RWPE2 (cell line): ENCODE measurements at regions not wholly inside any gene's neighbourhood (a gene's known extent, or its start where the extent isn't known, plus 50 kb on each side); places are given as distances from the start of the nearest gene placed in this dataset.

Experiments used
- ATAC-seq: fragments of 200-7000 bp; cut with Tn5 transposase; 3 replicates; pipeline ENCODE4 v1.9.1; 2021; ENCODE audit warnings: low read depth
- DNase-seq: peaks from one replicate; pipeline ENCODE4 v3.0.0-alpha.2; 2020; ENCODE audit warnings: low spot score
- H3K27ac ChIP-seq: fragments of 450-650 bp; 2 replicates; pipeline ENCODE4 v1.5.1; 2017; ENCODE audit warnings: mild to moderate bottlenecking; ENCODE audit not compliant: poor library complexity, severe bottlenecking
- H3K27me3 ChIP-seq: fragments of 250-450 bp; sonication (Bioruptor Pico); 2 replicates; pipeline ENCODE4 v1.5.1; 2021; ENCODE audit warnings: mild to moderate bottlenecking, moderate library complexity; ENCODE audit not compliant: insufficient read depth, poor library complexity, severe bottlenecking
- H3K36me3 ChIP-seq: fragments of 250-450 bp; sonication (Bioruptor Pico); 2 replicates; pipeline ENCODE4 v1.5.1; 2020; ENCODE audit warnings: low read depth, mild to moderate bottlenecking, moderate library complexity
- H3K4me1 ChIP-seq: fragments of 250-450 bp; sonication (Bioruptor Pico); 2 replicates; pipeline ENCODE4 v1.5.1; 2021; ENCODE audit warnings: mild to moderate bottlenecking, moderate library complexity; ENCODE audit not compliant: insufficient read depth, poor library complexity, severe bottlenecking
- H3K4me3 ChIP-seq: fragments of 250-450 bp; sonication (Bioruptor Pico); 2 replicates; pipeline ENCODE4 v1.5.1; 2021; ENCODE audit warnings: mild to moderate bottlenecking, moderate library complexity; ENCODE audit not compliant: severe bottlenecking
- H3K9me3 ChIP-seq: fragments of 250-450 bp; sonication (Bioruptor Pico); 2 replicates; pipeline ENCODE4 v1.5.1; 2021; ENCODE audit warnings: mild to moderate bottlenecking, moderate library complexity; ENCODE audit not compliant: severe bottlenecking
- CTCF ChIP-seq: fragments of 450-650 bp; IDR thresholded peaks from one replicate; pipeline ENCODE4 v1.5.1; 2017; ENCODE audit warnings: mild to moderate bottlenecking, moderate library complexity; ENCODE audit not compliant: poor library complexity, severe bottlenecking

DNA sequence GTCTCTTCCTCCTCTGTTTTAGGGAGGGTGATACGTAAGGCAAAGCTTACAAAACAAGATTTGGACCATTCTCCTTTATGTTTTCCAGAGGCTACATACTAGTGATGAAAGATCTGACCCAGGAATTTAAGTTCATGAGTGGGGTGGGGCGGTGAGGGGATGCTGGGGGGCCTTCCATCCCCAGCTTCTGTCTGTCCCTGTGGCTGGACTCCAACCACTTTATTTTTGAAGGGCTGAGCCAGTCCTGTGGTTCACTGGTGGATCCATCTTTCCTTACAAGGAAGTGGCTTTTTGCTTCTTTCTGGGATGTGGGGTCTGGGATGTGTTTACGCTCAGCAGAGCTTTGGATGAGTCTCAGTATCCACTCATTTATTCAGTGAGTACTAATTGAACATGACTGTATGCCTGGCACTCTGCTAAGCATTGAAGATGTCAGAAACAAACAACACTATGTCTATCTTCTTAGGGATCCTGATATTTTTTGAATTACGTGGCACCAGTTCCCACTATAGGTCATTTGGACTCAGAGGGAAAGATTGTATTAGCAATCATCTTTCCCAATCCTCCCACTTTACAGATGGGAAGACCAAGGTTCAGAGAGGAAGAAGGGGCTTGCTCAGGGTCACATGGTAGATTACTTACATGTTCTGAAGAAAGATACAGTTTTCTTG is 291.8 kb upstream of the TBX3 start:
- no peak for TF ChIP-seq CTCF
- Histone ChIP-seq H3K36me3 (no peaks in the 10 kb centered on the region), H3K4me1 (peaks cover 19% of the 10 kb centered on the region), H3K4me3 (no peak overlapping the region), H3K27ac (no peak overlapping the region), H3K9me3 (no peaks in the 10 kb centered on the region), H3K27me3 (no peaks in the 10 kb centered on the region)
- ATAC-seq, result no peak
- no peak for DNase-seq

DNA sequence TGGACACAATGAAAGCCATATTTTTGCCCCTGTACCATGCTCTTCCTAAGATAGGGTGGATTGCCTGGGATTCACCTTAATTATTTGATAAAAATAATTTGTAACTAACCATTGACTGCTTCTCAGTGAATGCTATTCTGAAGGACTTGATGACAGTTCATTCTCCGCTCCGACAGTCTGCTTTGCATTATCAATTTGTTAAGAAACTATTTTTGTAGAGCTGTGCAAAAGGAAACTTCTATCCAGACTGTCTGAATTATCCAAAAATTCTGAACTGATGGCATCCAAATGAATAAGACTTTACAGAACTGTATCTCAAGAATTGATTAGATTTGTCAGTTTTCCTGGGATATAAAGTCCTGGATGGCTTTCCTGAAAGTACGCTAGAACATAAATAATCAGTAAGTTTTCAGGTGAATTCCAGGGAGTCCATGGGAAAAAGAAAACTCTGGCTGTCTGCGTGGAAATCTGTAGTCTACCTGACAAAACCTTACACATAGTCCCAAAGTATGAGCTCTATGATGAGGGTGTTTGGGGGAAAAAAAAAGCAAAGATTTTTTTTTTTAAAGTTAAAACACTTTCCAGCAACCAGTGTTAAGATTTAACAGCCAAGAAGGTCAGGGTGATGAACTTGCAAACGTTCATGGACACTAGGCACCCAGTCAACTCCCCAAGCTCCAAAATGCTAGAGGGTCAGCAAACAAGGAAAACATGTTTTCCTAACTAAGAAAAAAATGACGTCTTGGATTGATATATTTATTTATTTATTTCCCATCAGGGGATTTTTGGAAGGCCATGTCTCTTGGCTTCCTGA is 291.1 kb upstream of the TBX3 start:
- TF ChIP-seq CTCF, result no peak
- H3K27ac ChIP-seq, result no peak overlapping the region
- H3K4me1 ChIP-seq, result peaks cover 19% of the 10 kb centered on the region
- no peaks in the 10 kb centered on the region for H3K36me3 ChIP-seq
- no peaks in the 10 kb centered on the region for H3K9me3 ChIP-seq
- H3K4me3 ChIP-seq, result no peak overlapping the region
- DNase-seq, result no peak
- ATAC-seq, result no peak
- H3K27me3 ChIP-seq, result no peaks in the 10 kb centered on the region

DNA sequence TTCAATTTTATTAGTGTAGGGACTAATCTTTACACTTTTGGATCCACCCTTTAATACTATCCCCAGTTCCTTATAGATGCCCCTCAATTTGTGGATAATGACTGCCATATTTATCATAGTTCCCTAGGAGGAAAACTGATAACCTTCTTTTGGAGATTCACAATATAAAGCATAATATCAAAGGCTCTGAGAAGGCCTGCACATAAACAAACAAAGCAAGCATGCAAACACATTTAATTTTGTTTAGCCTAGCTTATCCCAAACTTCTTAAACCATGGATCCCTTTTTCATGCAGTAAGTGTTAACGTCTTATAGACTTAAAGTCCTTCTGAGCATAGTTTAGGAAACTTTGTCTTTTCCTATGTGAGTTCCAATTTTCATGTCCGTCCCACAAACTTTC is 290.4 kb upstream of the TBX3 start:
- DNase-seq (no peak), ATAC-seq (no peak)
- H3K27ac ChIP-seq, result no peak overlapping the region
- H3K4me3 ChIP-seq, result no peak overlapping the region
- H3K36me3 ChIP-seq, result no peaks in the 10 kb centered on the region
- H3K9me3 ChIP-seq, result no peaks in the 10 kb centered on the region
- H3K4me1 ChIP-seq, result peaks cover 19% of the 10 kb centered on the region
- H3K27me3 ChIP-seq, result no peaks in the 10 kb centered on the region
- no peak for TF ChIP-seq CTCF

- no peaks in the 10 kb centered on the region for H3K36me3 ChIP-seq
- DNase-seq, result no peak
- H3K4me3 ChIP-seq, result no peak overlapping the region
- H3K27ac ChIP-seq, result no peak overlapping the region
- H3K27me3 ChIP-seq, result no peaks in the 10 kb centered on the region
- no peak for ATAC-seq
- TF ChIP-seq CTCF, result no peak
- no peaks in the 10 kb centered on the region for H3K9me3 ChIP-seq
- no peaks in the 10 kb centered on the region for H3K4me1 ChIP-seq
These were observed 284.8 kb upstream of the TBX3 start for GRCh38 chr12:114968727-114969126.

DNA sequence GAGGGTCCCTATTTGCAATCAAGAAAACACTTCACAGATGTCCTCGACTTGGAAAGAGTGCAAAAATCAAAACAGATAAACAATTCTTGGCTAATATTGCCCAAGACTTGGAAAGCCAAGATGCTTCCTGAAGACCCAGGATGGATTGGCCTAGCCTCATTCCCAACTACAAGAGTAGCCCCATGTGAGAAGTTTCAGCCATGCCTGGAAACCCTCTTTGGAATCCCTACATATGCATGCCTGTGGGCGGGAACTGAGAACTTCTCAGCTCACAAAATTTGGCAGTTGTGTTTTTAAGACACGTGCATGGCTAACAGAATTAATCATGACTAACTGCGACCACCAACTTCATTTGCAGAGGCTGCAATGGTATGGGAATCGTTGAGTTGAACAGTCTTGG is 283.2 kb upstream of the TBX3 start:
- TF ChIP-seq CTCF, result no peak
- DNase-seq, result no peak
- Histone ChIP-seq H3K27ac (no peak overlapping the region), H3K27me3 (no peaks in the 10 kb centered on the region), H3K4me1 (no peaks in the 10 kb centered on the region), H3K36me3 (no peaks in the 10 kb centered on the region), H3K4me3 (no peak overlapping the region), H3K9me3 (no peaks in the 10 kb centered on the region)
- ATAC-seq, result no peak
